Caco-2 (cell line): ENCODE measurements at regions not wholly inside any gene's neighbourhood (a gene's known extent, or its start where the extent isn't known, plus 50 kb on each side); places are given as distances from the start of the nearest gene placed in this dataset.

Experiments
- BruUV-seq: library from RNA; stranded (reverse); fragments of 400-500 nt; replicated peaks from 2 replicates; lab custom pipeline; 2021; lab: Mats Ljungman, UMichigan
- CTCF ChIA-PET: fragments of 300-600 bp; sonication (Branson Sonifier 250); formaldehyde crosslinking; loops from one replicate; lab custom pipeline; 2022; ENCODE audit warnings: antibody characterized with exemption; lab: Charles Lee
- POLR2A ChIA-PET: fragments of 300-600 bp; sonication (Branson Sonifier 250); formaldehyde crosslinking; loops from one replicate; lab custom pipeline; 2022; ENCODE audit warnings: antibody characterized with exemption; lab: Charles Lee
- DNase-seq, 2 experiments: peaks; one replicate each; pipeline versions ENCODE4 v3.0.0 to v3.0.0-alpha.2; 2020 to 2022
- H3K27me3 ChIP-seq: replicated peaks from 2 replicates; pipeline ENCODE4 v1.6.0; 2011; ENCODE audit warnings: low read length; ENCODE audit not compliant: control insufficient read depth, insufficient read depth
- H3K36me3 ChIP-seq: 2 replicates; pipeline ENCODE4 v1.5.1; 2011; ENCODE audit warnings: low read length; ENCODE audit not compliant: control insufficient read depth, insufficient read depth
- H3K4me1 ChIP-seq: fragments of 250-450 bp; sonication (Bioruptor Pico); 2 replicates; pipeline ENCODE4 v1.5.1; 2020; ENCODE audit warnings: mild to moderate bottlenecking
- H3K4me3 ChIP-seq: 2 replicates; pipeline ENCODE4 v1.5.1; 2011; ENCODE audit warnings: low read depth, mild to moderate bottlenecking, control low read depth, low read length
- H3K9me3 ChIP-seq: fragments of 250-450 bp; sonication (Bioruptor Pico); 2 replicates; pipeline ENCODE4 v1.5.1; 2020; ENCODE audit warnings: mild to moderate bottlenecking, moderate library complexity
- H3K27ac Mint-ChIP-seq: one replicate; pipeline ENCODE4 v1.8.0; 2022; ENCODE audit warnings: mixed read lengths; ENCODE audit not compliant: unreplicated experiment
- H3K27me3 Mint-ChIP-seq: one replicate; pipeline ENCODE4 v1.8.0; 2022; ENCODE audit warnings: mixed read lengths; ENCODE audit not compliant: insufficient read depth, unreplicated experiment
- H3K36me3 Mint-ChIP-seq: one replicate; pipeline ENCODE4 v1.8.0; 2022; ENCODE audit warnings: mild to moderate bottlenecking, mixed read lengths; ENCODE audit not compliant: insufficient read depth, unreplicated experiment
- H3K4me1 Mint-ChIP-seq: one replicate; pipeline ENCODE4 v1.8.0; 2022; ENCODE audit warnings: low read depth, mixed read lengths; ENCODE audit not compliant: unreplicated experiment
- H3K4me3 Mint-ChIP-seq: one replicate; pipeline ENCODE4 v1.8.0; 2022; ENCODE audit warnings: mild to moderate bottlenecking, moderate library complexity, mixed read lengths; ENCODE audit not compliant: unreplicated experiment
- H3K9me3 Mint-ChIP-seq: one replicate; pipeline ENCODE4 v1.8.0; 2022; ENCODE audit warnings: mixed read lengths; ENCODE audit not compliant: unreplicated experiment
- intact Hi-C: fragments of 100-400 bp; cut with micrococcal nuclease; formaldehyde crosslinking; loops from one replicate; pipeline ENCODE4 v1.10.0; 2022; ENCODE audit not compliant: unreplicated experiment
- TF ChIP-seq, protein P1 (sequence below), 2 experiments: fragments of 200-600 bp in 1 of 2; IDR thresholded peaks; 1 replicate in 1 of 2; 2 replicates in 1 of 2; pipeline versions ENCODE4 v1.5.1 to v1.8.0; 2011 to 2022; ENCODE audit warnings: antibody characterized with exemption in 1 of 2, control low read depth in 1 of 2, inconsistent platforms in 1 of 2, low read depth in 1 of 2, low read length in 1 of 2, mild to moderate bottlenecking in 1 of 2, moderate library complexity in 1 of 2; ENCODE audit not compliant: insufficient read depth in 1 of 2, severe bottlenecking in 1 of 2, unreplicated experiment in 1 of 2

DNA sequence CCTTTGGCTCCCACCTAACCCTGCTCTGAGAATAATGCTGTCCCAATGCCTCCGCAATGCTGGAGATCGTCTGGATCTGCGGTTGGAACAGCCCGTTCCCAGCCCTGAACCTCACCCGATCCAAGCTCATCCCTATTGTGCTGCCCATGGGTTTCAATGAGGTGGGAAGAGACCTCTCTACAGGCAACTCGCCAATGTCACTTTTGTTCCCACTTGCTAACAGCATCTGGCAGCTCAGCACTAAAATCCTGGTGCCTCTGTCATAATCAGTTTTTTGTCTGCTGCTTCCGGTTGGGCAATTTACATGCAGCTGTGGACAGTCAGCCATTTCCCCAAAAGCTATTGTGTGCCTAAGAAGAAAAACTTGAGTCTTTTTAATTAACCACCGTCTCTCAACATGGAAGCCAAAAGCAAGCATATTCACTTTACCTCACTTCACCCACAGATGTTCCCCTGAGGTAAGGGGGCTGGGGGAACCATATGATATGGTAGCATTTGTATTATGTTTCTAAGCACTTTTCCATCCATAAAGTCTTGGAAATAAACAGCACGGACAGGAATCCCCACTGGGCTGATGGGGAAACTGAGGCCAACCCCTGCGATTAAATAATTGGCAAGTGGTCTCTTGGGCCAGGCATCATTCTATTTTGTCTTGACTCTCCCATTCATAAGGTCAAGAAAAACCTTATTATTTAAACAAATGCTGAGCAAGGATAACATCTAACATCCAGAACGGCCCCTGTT, 159.2 kb upstream of the CDH5 start:
- Mint-ChIP-seq H3K27ac (no peak overlapping the region), H3K36me3 (no peaks in the 10 kb centered on the region), H3K27me3 (peaks cover 22% of the 10 kb centered on the region), H3K4me1 (no peaks in the 10 kb centered on the region), H3K9me3 (no peaks in the 10 kb centered on the region), H3K4me3 (no peak overlapping the region)
- Histone ChIP-seq H3K36me3 (no peaks in the 10 kb centered on the region), H3K4me1 (no peaks in the 10 kb centered on the region), H3K4me3 (no peak overlapping the region), H3K9me3 (no peaks in the 10 kb centered on the region), H3K27me3 (no peaks in the 10 kb centered on the region)
- DNase-seq, result no peak
- POLR2A ChIA-PET, result no interaction called here
- CTCF ChIA-PET, result no interaction called here
- TF ChIP-seq, protein P1, sequence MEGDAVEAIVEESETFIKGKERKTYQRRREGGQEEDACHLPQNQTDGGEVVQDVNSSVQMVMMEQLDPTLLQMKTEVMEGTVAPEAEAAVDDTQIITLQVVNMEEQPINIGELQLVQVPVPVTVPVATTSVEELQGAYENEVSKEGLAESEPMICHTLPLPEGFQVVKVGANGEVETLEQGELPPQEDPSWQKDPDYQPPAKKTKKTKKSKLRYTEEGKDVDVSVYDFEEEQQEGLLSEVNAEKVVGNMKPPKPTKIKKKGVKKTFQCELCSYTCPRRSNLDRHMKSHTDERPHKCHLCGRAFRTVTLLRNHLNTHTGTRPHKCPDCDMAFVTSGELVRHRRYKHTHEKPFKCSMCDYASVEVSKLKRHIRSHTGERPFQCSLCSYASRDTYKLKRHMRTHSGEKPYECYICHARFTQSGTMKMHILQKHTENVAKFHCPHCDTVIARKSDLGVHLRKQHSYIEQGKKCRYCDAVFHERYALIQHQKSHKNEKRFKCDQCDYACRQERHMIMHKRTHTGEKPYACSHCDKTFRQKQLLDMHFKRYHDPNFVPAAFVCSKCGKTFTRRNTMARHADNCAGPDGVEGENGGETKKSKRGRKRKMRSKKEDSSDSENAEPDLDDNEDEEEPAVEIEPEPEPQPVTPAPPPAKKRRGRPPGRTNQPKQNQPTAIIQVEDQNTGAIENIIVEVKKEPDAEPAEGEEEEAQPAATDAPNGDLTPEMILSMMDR (IDR thresholded peaks at IDR 0.05; ENCODE audit: insufficient read depth in 1 of 2, low read depth in 1 of 2, low read length in 1 of 2, severe bottlenecking in 1 of 2, unreplicated experiment in 1 of 2), result no peak
- intact Hi-C loops, result no loop called here
- BruUV-seq, result no TSS peak

GRCh38 chr16:66206363-66206762, 160.1 kb upstream of the CDH5 start:
- peaks cover 20% of the 10 kb centered on the region for H3K27me3 Mint-ChIP-seq
- H3K4me1 Mint-ChIP-seq, result no peaks in the 10 kb centered on the region

GRCh38 chr16:66205287-66206231, 160.9 kb upstream of the CDH5 start:
- Mint-ChIP-seq H3K9me3 (no peaks in the 10 kb centered on the region), H3K36me3 (no peaks in the 10 kb centered on the region), H3K27me3 (peaks cover 20% of the 10 kb centered on the region), H3K4me1 (no peaks in the 10 kb centered on the region), H3K27ac (no peak overlapping the region), H3K4me3 (no peak overlapping the region)
- ChIA-PET POLR2A (no interaction called here), CTCF (no interaction called here)
- no TSS peak for BruUV-seq
- Histone ChIP-seq H3K9me3 (no peaks in the 10 kb centered on the region), H3K4me3 (no peak overlapping the region), H3K4me1 (no peaks in the 10 kb centered on the region), H3K36me3 (no peaks in the 10 kb centered on the region), H3K27me3 (no peaks in the 10 kb centered on the region)
- no peak for DNase-seq
- TF ChIP-seq, protein P1 (IDR thresholded peaks at IDR 0.05; ENCODE audit: insufficient read depth in 1 of 2, low read depth in 1 of 2, low read length in 1 of 2, severe bottlenecking in 1 of 2, unreplicated experiment in 1 of 2), result no peak
- intact Hi-C loops, result no loop called here

More at GRCh38 chr16:66206363-66206762, 160.1 kb upstream of the CDH5 start:
- Mint-ChIP-seq H3K9me3 (no peaks in the 10 kb centered on the region), H3K4me3 (no peak overlapping the region), H3K27ac (no peak overlapping the region), H3K36me3 (no peaks in the 10 kb centered on the region)
- Histone ChIP-seq H3K4me1 (no peaks in the 10 kb centered on the region), H3K9me3 (no peaks in the 10 kb centered on the region), H3K27me3 (no peaks in the 10 kb centered on the region), H3K4me3 (no peak overlapping the region), H3K36me3 (no peaks in the 10 kb centered on the region)
- no TSS peak for BruUV-seq
- no peak for DNase-seq
- ChIA-PET POLR2A (no interaction called here), CTCF (no interaction called here)
- TF ChIP-seq, protein P1 (IDR thresholded peaks at IDR 0.05; ENCODE audit: insufficient read depth in 1 of 2, low read depth in 1 of 2, low read length in 1 of 2, severe bottlenecking in 1 of 2, unreplicated experiment in 1 of 2), result no peak
- intact Hi-C loops, result no loop called here
